ENCODE measurements at regions not wholly inside any gene's neighbourhood (a gene's known extent, or its start where the extent isn't known, plus 50 kb on each side); places are given as distances from the start of the nearest gene placed in this dataset.
"Not testable (repeated sequence)": the region's sequence is repeated elsewhere in the genome, so short reads cannot be mapped to it uniquely, and the experiment has no call there.

- no peak overlapping the region for H3K4me2 ChIP-seq (ENCODE audit: low read length)
- H3K4me3 ChIP-seq (ENCODE audit: low read length): no peak overlapping the region
- H3K9me3 ChIP-seq (replicated peaks; ENCODE audit: low read length): no peaks in the 10 kb centered on the region
- H3K27me3 ChIP-seq (ENCODE audit: control insufficient read depth, insufficient read depth, low read length): peaks cover 5% of the 10 kb centered on the region
- no peaks in the 10 kb centered on the region for H3K4me1 ChIP-seq (ENCODE audit: control insufficient read depth, insufficient read depth, low read length)
- H3K9ac ChIP-seq (ENCODE audit: low read depth, low read length): no peak overlapping the region
- no peaks in the 10 kb centered on the region for H3K36me3 ChIP-seq (ENCODE audit: insufficient read depth, low read length)
These were observed 610.8 kb downstream of the NTRK3 start for GRCh38 chr15:87645723-87646122.

GRCh38 chr15:87642997-87643396, 613.5 kb downstream of the NTRK3 start:
- H3K36me3 ChIP-seq (ENCODE audit: insufficient read depth, low read length); H3K4me3 ChIP-seq (ENCODE audit: low read length); H3K9me3 ChIP-seq (replicated peaks; ENCODE audit: low read length); H3K27me3 ChIP-seq (ENCODE audit: control insufficient read depth, insufficient read depth, low read length); H3K4me2 ChIP-seq (ENCODE audit: low read length); H3K4me1 ChIP-seq (ENCODE audit: control insufficient read depth, insufficient read depth, low read length); H3K9ac ChIP-seq (ENCODE audit: low read depth, low read length): not testable (repeated sequence)

- no peak overlapping the region for H3K4me3 ChIP-seq (ENCODE audit: low read length)
- no peaks in the 10 kb centered on the region for H3K36me3 ChIP-seq (ENCODE audit: insufficient read depth, low read length)
- no peaks in the 10 kb centered on the region for H3K9me3 ChIP-seq (replicated peaks; ENCODE audit: low read length)
These were observed 617.1 kb downstream of the NTRK3 start for GRCh38 chr15:87639305-87640011.

GRCh38 chr15:87638554-87639083, 617.9 kb downstream of the NTRK3 start:
- Histone ChIP-seq H3K4me1 (ENCODE audit: control insufficient read depth, insufficient read depth, low read length) (no peaks in the 10 kb centered on the region), H3K27me3 (ENCODE audit: control insufficient read depth, insufficient read depth, low read length) (peaks cover 10% of the 10 kb centered on the region), H3K4me3 (ENCODE audit: low read length) (no peak overlapping the region), H3K9me3 (replicated peaks; ENCODE audit: low read length) (no peaks in the 10 kb centered on the region), H3K36me3 (ENCODE audit: insufficient read depth, low read length) (no peaks in the 10 kb centered on the region), H3K9ac (ENCODE audit: low read depth, low read length) (no peak overlapping the region), H3K4me2 (ENCODE audit: low read length) (no peak overlapping the region)

More at GRCh38 chr15:87639305-87640011, 617.1 kb downstream of the NTRK3 start:
- H3K27me3 ChIP-seq (ENCODE audit: control insufficient read depth, insufficient read depth, low read length): peaks cover 9% of the 10 kb centered on the region
- H3K4me1 ChIP-seq (ENCODE audit: control insufficient read depth, insufficient read depth, low read length): no peaks in the 10 kb centered on the region
- no peak overlapping the region for H3K4me2 ChIP-seq (ENCODE audit: low read length)
- no peak overlapping the region for H3K9ac ChIP-seq (ENCODE audit: low read depth, low read length)

- Histone ChIP-seq H3K9ac (ENCODE audit: low read depth, low read length) (no peak overlapping the region), H3K27me3 (ENCODE audit: control insufficient read depth, insufficient read depth, low read length) (peaks cover 6% of the 10 kb centered on the region), H3K36me3 (ENCODE audit: insufficient read depth, low read length) (no peaks in the 10 kb centered on the region), H3K4me2 (ENCODE audit: low read length) (no peak overlapping the region), H3K4me1 (ENCODE audit: control insufficient read depth, insufficient read depth, low read length) (no peaks in the 10 kb centered on the region), H3K9me3 (replicated peaks; ENCODE audit: low read length) (no peaks in the 10 kb centered on the region), H3K4me3 (ENCODE audit: low read length) (no peak overlapping the region)
These were observed 622.2 kb downstream of the NTRK3 start for GRCh38 chr15:87634361-87634760.

- H3K9ac ChIP-seq (ENCODE audit: low read depth, low read length): no peak overlapping the region
- H3K4me1 ChIP-seq (ENCODE audit: control insufficient read depth, insufficient read depth, low read length): no peaks in the 10 kb centered on the region
- H3K9me3 ChIP-seq (replicated peaks; ENCODE audit: low read length): no peaks in the 10 kb centered on the region
- H3K4me3 ChIP-seq (ENCODE audit: low read length): no peak overlapping the region
- H3K36me3 ChIP-seq (ENCODE audit: insufficient read depth, low read length): no peaks in the 10 kb centered on the region
- no peak overlapping the region for H3K4me2 ChIP-seq (ENCODE audit: low read length)
- peaks cover 9% of the 10 kb centered on the region for H3K27me3 ChIP-seq (ENCODE audit: control insufficient read depth, insufficient read depth, low read length)
These were observed 623.0 kb downstream of the NTRK3 start for GRCh38 chr15:87633525-87633924.

- H3K9ac ChIP-seq (ENCODE audit: low read depth, low read length): no peak overlapping the region
- no peak overlapping the region for H3K4me2 ChIP-seq (ENCODE audit: low read length)
- H3K36me3 ChIP-seq (ENCODE audit: insufficient read depth, low read length): no peaks in the 10 kb centered on the region
- H3K9me3 ChIP-seq (replicated peaks; ENCODE audit: low read length): no peaks in the 10 kb centered on the region
- peaks cover 11% of the 10 kb centered on the region for H3K27me3 ChIP-seq (ENCODE audit: control insufficient read depth, insufficient read depth, low read length)
- no peak overlapping the region for H3K4me3 ChIP-seq (ENCODE audit: low read length)
- no peaks in the 10 kb centered on the region for H3K4me1 ChIP-seq (ENCODE audit: control insufficient read depth, insufficient read depth, low read length)
These were observed 624.2 kb downstream of the NTRK3 start for GRCh38 chr15:87632364-87632763.

- H3K27me3 ChIP-seq (ENCODE audit: control insufficient read depth, insufficient read depth, low read length): peaks cover 11% of the 10 kb centered on the region
- no peaks in the 10 kb centered on the region for H3K36me3 ChIP-seq (ENCODE audit: insufficient read depth, low read length)
- no peaks in the 10 kb centered on the region for H3K4me1 ChIP-seq (ENCODE audit: control insufficient read depth, insufficient read depth, low read length)
- H3K4me2 ChIP-seq (ENCODE audit: low read length): no peak overlapping the region
- H3K4me3 ChIP-seq (ENCODE audit: low read length): no peak overlapping the region
- H3K9ac ChIP-seq (ENCODE audit: low read depth, low read length): no peak overlapping the region
- no peaks in the 10 kb centered on the region for H3K9me3 ChIP-seq (replicated peaks; ENCODE audit: low read length)
These were observed 624.8 kb downstream of the NTRK3 start for GRCh38 chr15:87631775-87632174.

- H3K4me2 ChIP-seq (ENCODE audit: low read length): no peak overlapping the region
- H3K9me3 ChIP-seq (replicated peaks; ENCODE audit: low read length): no peaks in the 10 kb centered on the region
- H3K4me3 ChIP-seq (ENCODE audit: low read length): no peak overlapping the region
- H3K4me1 ChIP-seq (ENCODE audit: control insufficient read depth, insufficient read depth, low read length): no peaks in the 10 kb centered on the region
- H3K27me3 ChIP-seq (ENCODE audit: control insufficient read depth, insufficient read depth, low read length): peaks cover 11% of the 10 kb centered on the region
- H3K36me3 ChIP-seq (ENCODE audit: insufficient read depth, low read length): no peaks in the 10 kb centered on the region
- no peak overlapping the region for H3K9ac ChIP-seq (ENCODE audit: low read depth, low read length)
These were observed 625.4 kb downstream of the NTRK3 start for GRCh38 chr15:87631093-87631492.

GRCh38 chr15:87628311-87628710, 628.2 kb downstream of the NTRK3 start:
- H3K9ac ChIP-seq (ENCODE audit: low read depth, low read length): no peak overlapping the region
- no peak overlapping the region for H3K4me3 ChIP-seq (ENCODE audit: low read length)
- no peaks in the 10 kb centered on the region for H3K4me1 ChIP-seq (ENCODE audit: control insufficient read depth, insufficient read depth, low read length)
- peaks cover 5% of the 10 kb centered on the region for H3K27me3 ChIP-seq (ENCODE audit: control insufficient read depth, insufficient read depth, low read length)
- no peaks in the 10 kb centered on the region for H3K36me3 ChIP-seq (ENCODE audit: insufficient read depth, low read length)
- no peak overlapping the region for H3K4me2 ChIP-seq (ENCODE audit: low read length)
- no peaks in the 10 kb centered on the region for H3K9me3 ChIP-seq (replicated peaks; ENCODE audit: low read length)

GRCh38 chr15:87626860-87627259, 629.7 kb downstream of the NTRK3 start:
- H3K9me3 ChIP-seq (replicated peaks; ENCODE audit: low read length): no peaks in the 10 kb centered on the region
- H3K4me1 ChIP-seq (ENCODE audit: control insufficient read depth, insufficient read depth, low read length): no peaks in the 10 kb centered on the region
- H3K4me2 ChIP-seq (ENCODE audit: low read length): no peak overlapping the region
- no peak overlapping the region for H3K4me3 ChIP-seq (ENCODE audit: low read length)
- H3K36me3 ChIP-seq (ENCODE audit: insufficient read depth, low read length): no peaks in the 10 kb centered on the region
- no peak overlapping the region for H3K9ac ChIP-seq (ENCODE audit: low read depth, low read length)
- H3K27me3 ChIP-seq (ENCODE audit: control insufficient read depth, insufficient read depth, low read length): peaks cover 5% of the 10 kb centered on the region

GRCh38 chr15:87623832-87624231, 632.7 kb downstream of the NTRK3 start:
- Histone ChIP-seq H3K36me3 (ENCODE audit: insufficient read depth, low read length) (no peaks in the 10 kb centered on the region), H3K4me2 (ENCODE audit: low read length) (no peak overlapping the region), H3K9ac (ENCODE audit: low read depth, low read length) (no peak overlapping the region), H3K4me1 (ENCODE audit: control insufficient read depth, insufficient read depth, low read length) (peaks cover 6% of the 10 kb centered on the region), H3K9me3 (replicated peaks; ENCODE audit: low read length) (no peaks in the 10 kb centered on the region), H3K27me3 (ENCODE audit: control insufficient read depth, insufficient read depth, low read length) (peaks cover 5% of the 10 kb centered on the region), H3K4me3 (ENCODE audit: low read length) (no peak overlapping the region)

All from skeletal muscle satellite cell (primary cell).